HL-60 (cell line): ENCODE measurements at regions not wholly inside any gene's neighbourhood (a gene's known extent, or its start where the extent isn't known, plus 50 kb on each side); places are given as distances from the start of the nearest gene placed in this dataset.

Experiments
- CTCF ChIP-seq: IDR thresholded peaks from one replicate; pipeline ENCODE4 v1.5.1; 2011; ENCODE audit warnings: low read length, control low read depth, inconsistent platforms; ENCODE audit not compliant: insufficient read depth
- GABPA ChIP-seq: IDR thresholded peaks from 2 replicates; pipeline ENCODE4 v1.6.1; 2012; ENCODE audit warnings: low read depth
- POLR2AphosphoS5 ChIP-seq: IDR thresholded peaks from 2 replicates; pipeline ENCODE4 v1.6.1; 2012; ENCODE audit warnings: low read depth
- REST ChIP-seq: IDR thresholded peaks from 2 replicates; pipeline ENCODE4 v1.6.1; 2012; ENCODE audit warnings: low read depth; ENCODE audit not compliant: insufficient replicate concordance
- SPI1 ChIP-seq: IDR thresholded peaks from 2 replicates; pipeline ENCODE4 v1.6.1; 2012; ENCODE audit warnings: low read depth, mild to moderate bottlenecking, borderline replicate concordance

- TF ChIP-seq CTCF (no peak), REST (no peak), POLR2AphosphoS5 (no peak), GABPA (no peak), SPI1 (no peak)
Measured at GRCh38 chr3:80334534-80334933, 566.7 kb upstream of the ROBO1 start.
